ENCODE measurements at regions not wholly inside any gene's neighbourhood (a gene's known extent, or its start where the extent isn't known, plus 50 kb on each side); places are given as distances from the start of the nearest gene placed in this dataset.

GRCh38 chr13:22402682-22403081, 731.8 kb downstream of the FGF9 start:
- H3F3A ChIP-seq (ENCODE audit: insufficient read depth, low read depth) = no peaks in the 10 kb centered on the region
- H3K79me2 ChIP-seq (ENCODE audit: low read depth) = no peaks in the 10 kb centered on the region
- H3K9me2 ChIP-seq (ENCODE audit: insufficient read depth) = no peaks in the 10 kb centered on the region
- H3K27ac ChIP-seq = no peak overlapping the region
- ChIA-PET POLR2A (ENCODE audit: unreplicated experiment) (no interaction called here), CTCF (no interaction called here)
- H3K36me3 ChIP-seq (ENCODE audit: low read depth) = no peaks in the 10 kb centered on the region
- TF ChIP-seq, protein P1, sequence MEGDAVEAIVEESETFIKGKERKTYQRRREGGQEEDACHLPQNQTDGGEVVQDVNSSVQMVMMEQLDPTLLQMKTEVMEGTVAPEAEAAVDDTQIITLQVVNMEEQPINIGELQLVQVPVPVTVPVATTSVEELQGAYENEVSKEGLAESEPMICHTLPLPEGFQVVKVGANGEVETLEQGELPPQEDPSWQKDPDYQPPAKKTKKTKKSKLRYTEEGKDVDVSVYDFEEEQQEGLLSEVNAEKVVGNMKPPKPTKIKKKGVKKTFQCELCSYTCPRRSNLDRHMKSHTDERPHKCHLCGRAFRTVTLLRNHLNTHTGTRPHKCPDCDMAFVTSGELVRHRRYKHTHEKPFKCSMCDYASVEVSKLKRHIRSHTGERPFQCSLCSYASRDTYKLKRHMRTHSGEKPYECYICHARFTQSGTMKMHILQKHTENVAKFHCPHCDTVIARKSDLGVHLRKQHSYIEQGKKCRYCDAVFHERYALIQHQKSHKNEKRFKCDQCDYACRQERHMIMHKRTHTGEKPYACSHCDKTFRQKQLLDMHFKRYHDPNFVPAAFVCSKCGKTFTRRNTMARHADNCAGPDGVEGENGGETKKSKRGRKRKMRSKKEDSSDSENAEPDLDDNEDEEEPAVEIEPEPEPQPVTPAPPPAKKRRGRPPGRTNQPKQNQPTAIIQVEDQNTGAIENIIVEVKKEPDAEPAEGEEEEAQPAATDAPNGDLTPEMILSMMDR (conservative IDR thresholded peaks at IDR 0.05) = no peak
- no peak for TF ChIP-seq EZH2 (IDR thresholded peaks at IDR 0.05; ENCODE audit: low read depth)
- no peaks in the 10 kb centered on the region for H3K9me3 ChIP-seq (ENCODE audit: insufficient read depth, low read depth)
- peaks cover 35% of the 10 kb centered on the region for H3K27me3 ChIP-seq (ENCODE audit: insufficient read depth, low read depth)
- H3K4me1 ChIP-seq (replicated peaks; ENCODE audit: insufficient read depth) = no peaks in the 10 kb centered on the region
- H2AFZ ChIP-seq = no peak overlapping the region
- no peak overlapping the region for H3K4me3 ChIP-seq
- no peak overlapping the region for H3K4me2 ChIP-seq
- no peak for DNase-seq
- BruUV-seq (replicated peaks) = no TSS peak
- intact Hi-C loops (cut with micrococcal nuclease; ENCODE audit: unreplicated experiment) = no loop called here
- no peaks in the 10 kb centered on the region; the same call in 1 of the 2 replicates for H4K20me1 ChIP-seq (ENCODE audit: insufficient read depth)

GRCh38 chr13:22403144-22403543, 732.3 kb downstream of the FGF9 start:
- H3K27ac ChIP-seq = no peak overlapping the region
- no peaks in the 10 kb centered on the region for H3F3A ChIP-seq (ENCODE audit: insufficient read depth, low read depth)
- TF ChIP-seq, protein P1 (conservative IDR thresholded peaks at IDR 0.05) = no peak
- TF ChIP-seq EZH2 (IDR thresholded peaks at IDR 0.05; ENCODE audit: low read depth) = no peak
- intact Hi-C loops (cut with micrococcal nuclease; ENCODE audit: unreplicated experiment) = no loop called here
- no peaks in the 10 kb centered on the region for H3K9me3 ChIP-seq (ENCODE audit: insufficient read depth, low read depth)
- no peaks in the 10 kb centered on the region for H3K9me2 ChIP-seq (ENCODE audit: insufficient read depth)
- no peak overlapping the region for H3K4me3 ChIP-seq
- DNase-seq = no peak
- no peak overlapping the region for H3K4me2 ChIP-seq
- H3K79me2 ChIP-seq (ENCODE audit: low read depth) = no peaks in the 10 kb centered on the region
- no peaks in the 10 kb centered on the region; the same call in 1 of the 2 replicates for H4K20me1 ChIP-seq (ENCODE audit: insufficient read depth)
- no peak overlapping the region for H2AFZ ChIP-seq
- peaks cover 35% of the 10 kb centered on the region for H3K27me3 ChIP-seq (ENCODE audit: insufficient read depth, low read depth)
- ChIA-PET POLR2A (ENCODE audit: unreplicated experiment) (no interaction called here), CTCF (no interaction called here)
- no peaks in the 10 kb centered on the region for H3K4me1 ChIP-seq (replicated peaks; ENCODE audit: insufficient read depth)
- BruUV-seq (replicated peaks) = no TSS peak
- no peaks in the 10 kb centered on the region for H3K36me3 ChIP-seq (ENCODE audit: low read depth)

DNA sequence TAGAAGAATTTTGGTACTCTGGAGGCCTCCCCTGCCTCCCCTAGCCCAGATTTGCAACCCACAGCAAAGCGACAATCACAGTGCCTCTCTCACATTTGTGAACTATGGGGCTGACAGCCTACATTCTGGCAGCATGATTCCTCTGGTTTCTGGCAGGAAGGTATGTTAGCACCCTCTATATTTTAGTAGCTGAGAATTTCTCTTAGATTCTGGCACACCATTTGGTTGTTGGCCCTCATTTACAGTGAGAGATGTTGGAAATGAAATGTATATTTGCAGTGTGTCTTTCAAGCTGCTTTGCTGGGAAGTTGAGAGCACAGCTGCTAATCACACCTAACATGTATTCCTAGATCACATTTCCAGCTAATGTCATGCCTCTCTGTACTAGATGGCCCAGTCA, 735.0 kb downstream of the FGF9 start:
- Histone ChIP-seq H3K9me2 (ENCODE audit: insufficient read depth) (no peaks in the 10 kb centered on the region), H3K4me1 (replicated peaks; ENCODE audit: insufficient read depth) (no peaks in the 10 kb centered on the region), H3K4me3 (no peak overlapping the region), H2AFZ (no peak overlapping the region), H3K27me3 (ENCODE audit: insufficient read depth, low read depth) (peaks cover 35% of the 10 kb centered on the region), H4K20me1 (ENCODE audit: insufficient read depth) (no peaks in the 10 kb centered on the region; the same call in 1 of the 2 replicates), H3K4me2 (no peak overlapping the region), H3K27ac (no peak overlapping the region), H3F3A (ENCODE audit: insufficient read depth, low read depth) (no peaks in the 10 kb centered on the region), H3K36me3 (ENCODE audit: low read depth) (no peaks in the 10 kb centered on the region), H3K79me2 (ENCODE audit: low read depth) (no peaks in the 10 kb centered on the region), H3K9me3 (ENCODE audit: insufficient read depth, low read depth) (no peaks in the 10 kb centered on the region)
- DNase-seq = no peak
- POLR2A ChIA-PET (ENCODE audit: unreplicated experiment) = no interaction called here
- CTCF ChIA-PET = no interaction called here
- intact Hi-C loops (cut with micrococcal nuclease; ENCODE audit: unreplicated experiment) = no loop called here
- no TSS peak for BruUV-seq (replicated peaks)
- TF ChIP-seq, protein P1 (conservative IDR thresholded peaks at IDR 0.05) = no peak
- TF ChIP-seq EZH2 (IDR thresholded peaks at IDR 0.05; ENCODE audit: low read depth) = no peak
